Activated naive CD4-positive, alpha-beta T cell treated with anti-CD3 and anti-CD28 coated beads, Interleukin-2, amount 50 U/mL, for 24 hours (primary cell): ENCODE measurements at regions not wholly inside any gene's neighbourhood (a gene's known extent, or its start where the extent isn't known, plus 50 kb on each side); places are given as distances from the start of the nearest gene placed in this dataset.
"Not testable (repeated sequence)": the region's sequence is repeated elsewhere in the genome, so short reads cannot be mapped to it uniquely, and the experiment has no call there.

Source experiments
- H3K27ac Mint-ChIP-seq: one replicate; pipeline ENCODE4 v1.8.0; 2021; ENCODE audit warnings: mild to moderate bottlenecking, mixed read lengths
- H3K27me3 Mint-ChIP-seq: one replicate; pipeline ENCODE4 v1.8.0; 2021; ENCODE audit warnings: mixed read lengths
- H3K36me3 Mint-ChIP-seq: one replicate; pipeline ENCODE4 v1.8.0; 2021; ENCODE audit warnings: mixed read lengths
- H3K4me1 Mint-ChIP-seq: one replicate; pipeline ENCODE4 v1.8.0; 2021; ENCODE audit warnings: mixed read lengths
- H3K4me3 Mint-ChIP-seq: one replicate; pipeline ENCODE4 v1.8.0; 2021; ENCODE audit warnings: mild to moderate bottlenecking, mixed read lengths
- H3K9me3 Mint-ChIP-seq: one replicate; pipeline ENCODE4 v1.8.0; 2021; ENCODE audit warnings: mixed read lengths

DNA sequence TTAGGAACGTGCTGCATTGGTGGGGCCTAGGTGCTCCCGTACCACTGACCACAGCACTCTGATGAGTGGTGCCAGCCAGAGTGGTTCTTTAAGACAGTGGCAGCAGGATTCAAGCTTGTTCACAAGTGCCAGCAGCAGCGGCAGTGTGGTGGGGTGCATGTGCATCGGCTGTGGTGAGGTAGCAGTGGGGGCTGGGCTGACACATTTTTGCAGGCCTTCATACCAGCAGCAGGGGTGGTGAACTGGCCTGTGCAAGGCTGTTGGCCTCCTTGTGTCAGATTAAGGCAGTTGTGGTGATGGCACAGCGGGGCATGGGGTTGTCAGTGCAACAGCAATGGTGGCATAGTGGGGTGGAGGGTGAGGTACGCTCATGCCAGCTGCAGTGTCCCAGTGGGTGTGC lies 131.4 kb downstream of the PABPC4L start:
- no peaks in the 10 kb centered on the region for H3K36me3 Mint-ChIP-seq
- H3K27me3 Mint-ChIP-seq: no peaks in the 10 kb centered on the region
- H3K4me3 Mint-ChIP-seq: no peak overlapping the region
- peaks cover 14% of the 10 kb centered on the region for H3K9me3 Mint-ChIP-seq
- no peak overlapping the region for H3K27ac Mint-ChIP-seq
- no peaks in the 10 kb centered on the region for H3K4me1 Mint-ChIP-seq

- no peaks in the 10 kb centered on the region for H3K36me3 Mint-ChIP-seq
- no peaks in the 10 kb centered on the region for H3K27me3 Mint-ChIP-seq
- H3K4me3 Mint-ChIP-seq: no peak overlapping the region
- H3K27ac Mint-ChIP-seq: no peak overlapping the region
- no peaks in the 10 kb centered on the region for H3K4me1 Mint-ChIP-seq
- peaks cover 9% of the 10 kb centered on the region for H3K9me3 Mint-ChIP-seq
Measured at GRCh38 chr4:134057356-134057755, 144.2 kb downstream of the PABPC4L start.

GRCh38 chr4:134046221-134046620 lies 155.4 kb downstream of the PABPC4L start:
- not testable (repeated sequence) for H3K36me3 Mint-ChIP-seq, H3K27ac Mint-ChIP-seq, H3K9me3 Mint-ChIP-seq, H3K27me3 Mint-ChIP-seq, H3K4me3 Mint-ChIP-seq, H3K4me1 Mint-ChIP-seq

GRCh38 chr4:134045411-134045810 lies 156.2 kb downstream of the PABPC4L start:
- Mint-ChIP-seq H3K36me3 (no peaks in the 10 kb centered on the region), H3K27ac (no peak overlapping the region), H3K27me3 (no peaks in the 10 kb centered on the region), H3K4me3 (no peak overlapping the region), H3K4me1 (no peaks in the 10 kb centered on the region), H3K9me3 (no peaks in the 10 kb centered on the region)

- Mint-ChIP-seq H3K36me3 (no peaks in the 10 kb centered on the region), H3K4me1 (no peaks in the 10 kb centered on the region), H3K27me3 (no peaks in the 10 kb centered on the region), H3K9me3 (no peaks in the 10 kb centered on the region), H3K4me3 (no peak overlapping the region), H3K27ac (no peak overlapping the region)
Measured at GRCh38 chr4:134043266-134043665, 158.3 kb downstream of the PABPC4L start.

- Mint-ChIP-seq H3K36me3 (no peaks in the 10 kb centered on the region), H3K4me3 (no peak overlapping the region), H3K27me3 (no peaks in the 10 kb centered on the region), H3K9me3 (no peaks in the 10 kb centered on the region), H3K4me1 (no peaks in the 10 kb centered on the region), H3K27ac (no peak overlapping the region)
Measured at GRCh38 chr4:134028421-134028820, 173.2 kb downstream of the PABPC4L start.

GRCh38 chr4:134027931-134028330 lies 173.7 kb downstream of the PABPC4L start:
- H3K4me1 Mint-ChIP-seq: no peaks in the 10 kb centered on the region
- no peaks in the 10 kb centered on the region for H3K9me3 Mint-ChIP-seq
- H3K36me3 Mint-ChIP-seq: no peaks in the 10 kb centered on the region
- H3K27ac Mint-ChIP-seq: no peak overlapping the region
- no peaks in the 10 kb centered on the region for H3K27me3 Mint-ChIP-seq
- H3K4me3 Mint-ChIP-seq: no peak overlapping the region

- no peaks in the 10 kb centered on the region for H3K9me3 Mint-ChIP-seq
- H3K27me3 Mint-ChIP-seq: no peaks in the 10 kb centered on the region
- no peaks in the 10 kb centered on the region for H3K36me3 Mint-ChIP-seq
- no peaks in the 10 kb centered on the region for H3K4me1 Mint-ChIP-seq
- H3K27ac Mint-ChIP-seq: no peak overlapping the region
- H3K4me3 Mint-ChIP-seq: no peak overlapping the region
Measured at GRCh38 chr4:134024251-134024650, 177.3 kb downstream of the PABPC4L start.

DNA sequence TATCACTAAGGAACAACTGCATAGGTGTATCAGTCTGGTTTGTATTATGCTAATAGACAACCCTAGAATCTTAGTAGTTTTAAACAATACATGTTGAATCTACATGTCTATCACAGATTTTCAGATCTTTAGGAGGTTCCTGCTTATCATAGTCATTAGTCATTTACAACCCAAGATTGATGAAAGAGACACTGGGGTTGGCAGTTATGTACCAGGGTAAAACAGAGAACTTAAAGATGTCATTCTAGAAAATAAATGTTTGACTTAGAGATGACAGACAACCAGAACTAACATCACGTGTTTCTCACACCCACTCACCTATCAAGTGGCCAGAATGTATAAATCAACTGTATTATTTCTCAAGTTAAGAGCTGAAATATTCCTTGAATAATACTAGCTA lies 181.9 kb downstream of the PABPC4L start:
- no peaks in the 10 kb centered on the region for H3K36me3 Mint-ChIP-seq
- no peaks in the 10 kb centered on the region for H3K4me1 Mint-ChIP-seq
- H3K27me3 Mint-ChIP-seq: no peaks in the 10 kb centered on the region
- H3K4me3 Mint-ChIP-seq: no peak overlapping the region
- H3K27ac Mint-ChIP-seq: no peak overlapping the region
- no peaks in the 10 kb centered on the region for H3K9me3 Mint-ChIP-seq

- no peak overlapping the region for H3K27ac Mint-ChIP-seq
- no peaks in the 10 kb centered on the region for H3K4me1 Mint-ChIP-seq
- no peaks in the 10 kb centered on the region for H3K9me3 Mint-ChIP-seq
Measured at GRCh38 chr4:134018846-134019245, 182.7 kb downstream of the PABPC4L start.

DNA sequence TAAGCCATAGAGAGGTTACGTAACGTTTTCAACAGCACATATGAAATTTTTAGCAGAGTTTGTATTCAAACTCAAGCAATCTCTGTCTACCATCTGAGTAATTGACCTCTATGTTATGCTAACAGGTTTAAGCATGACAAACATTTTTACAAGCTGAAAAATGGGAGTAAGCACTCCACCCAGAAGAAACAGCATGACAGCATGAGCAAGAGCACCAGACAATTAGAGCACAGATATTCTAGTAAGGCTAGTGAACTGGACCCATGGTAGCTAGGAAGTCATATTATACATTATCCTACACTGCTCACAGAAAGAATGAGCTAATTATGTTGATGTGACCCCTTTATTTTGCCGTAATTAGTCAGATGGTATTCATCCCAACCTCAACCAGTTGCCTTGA lies 200.5 kb downstream of the PABPC4L start:
- Mint-ChIP-seq H3K36me3 (no peaks in the 10 kb centered on the region), H3K9me3 (no peaks in the 10 kb centered on the region), H3K4me1 (no peaks in the 10 kb centered on the region)

More at GRCh38 chr4:134018846-134019245, 182.7 kb downstream of the PABPC4L start:
- H3K27me3 Mint-ChIP-seq: no peaks in the 10 kb centered on the region
- H3K36me3 Mint-ChIP-seq: no peaks in the 10 kb centered on the region
- H3K4me3 Mint-ChIP-seq: no peak overlapping the region

GRCh38 chr4:133997436-133997835 lies 204.2 kb downstream of the PABPC4L start:
- Mint-ChIP-seq H3K4me3 (no peak overlapping the region), H3K27ac (no peak overlapping the region), H3K4me1 (no peaks in the 10 kb centered on the region), H3K36me3 (no peaks in the 10 kb centered on the region), H3K27me3 (peaks cover 1% of the 10 kb centered on the region), H3K9me3 (peaks cover 5% of the 10 kb centered on the region)

More for the DNA sequence above, 200.5 kb downstream of the PABPC4L start:
- H3K27ac Mint-ChIP-seq: no peak overlapping the region
- H3K4me3 Mint-ChIP-seq: no peak overlapping the region
- H3K27me3 Mint-ChIP-seq: no peaks in the 10 kb centered on the region

DNA sequence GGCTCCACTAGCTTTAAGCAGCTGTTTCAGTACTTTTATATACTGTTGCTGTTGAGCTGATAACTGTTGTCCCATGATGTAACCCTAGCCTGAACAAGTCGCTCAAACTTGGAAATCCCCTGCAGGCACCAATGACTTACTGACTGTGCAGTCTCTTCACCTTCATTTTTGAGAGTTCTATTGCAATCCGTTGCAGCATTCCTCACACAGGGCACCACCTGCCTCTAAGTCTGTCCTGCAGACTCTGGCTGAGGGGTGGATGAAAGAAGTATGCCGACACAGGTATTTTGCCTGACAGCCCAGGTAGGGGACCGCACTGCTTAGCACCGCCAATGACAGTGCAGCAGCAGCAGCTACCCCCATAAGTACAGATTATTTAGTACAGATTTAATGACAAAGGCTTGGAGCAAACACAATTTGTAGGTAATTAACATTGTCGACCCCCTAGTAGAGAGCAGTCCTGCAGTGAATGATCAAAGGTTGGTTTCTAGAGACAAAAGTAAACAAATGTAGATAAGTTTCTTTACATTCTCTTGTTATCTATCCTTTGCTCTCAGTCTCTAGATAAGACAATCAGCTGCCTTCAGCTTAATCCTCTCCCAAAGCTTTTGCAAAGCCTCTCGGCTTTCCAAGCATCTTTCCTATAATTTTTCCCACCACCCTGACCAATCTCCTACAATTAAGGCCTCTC lies 205.0 kb downstream of the PABPC4L start:
- Mint-ChIP-seq H3K27ac (no peak overlapping the region), H3K36me3 (no peaks in the 10 kb centered on the region), H3K9me3 (peaks cover 5% of the 10 kb centered on the region)

DNA sequence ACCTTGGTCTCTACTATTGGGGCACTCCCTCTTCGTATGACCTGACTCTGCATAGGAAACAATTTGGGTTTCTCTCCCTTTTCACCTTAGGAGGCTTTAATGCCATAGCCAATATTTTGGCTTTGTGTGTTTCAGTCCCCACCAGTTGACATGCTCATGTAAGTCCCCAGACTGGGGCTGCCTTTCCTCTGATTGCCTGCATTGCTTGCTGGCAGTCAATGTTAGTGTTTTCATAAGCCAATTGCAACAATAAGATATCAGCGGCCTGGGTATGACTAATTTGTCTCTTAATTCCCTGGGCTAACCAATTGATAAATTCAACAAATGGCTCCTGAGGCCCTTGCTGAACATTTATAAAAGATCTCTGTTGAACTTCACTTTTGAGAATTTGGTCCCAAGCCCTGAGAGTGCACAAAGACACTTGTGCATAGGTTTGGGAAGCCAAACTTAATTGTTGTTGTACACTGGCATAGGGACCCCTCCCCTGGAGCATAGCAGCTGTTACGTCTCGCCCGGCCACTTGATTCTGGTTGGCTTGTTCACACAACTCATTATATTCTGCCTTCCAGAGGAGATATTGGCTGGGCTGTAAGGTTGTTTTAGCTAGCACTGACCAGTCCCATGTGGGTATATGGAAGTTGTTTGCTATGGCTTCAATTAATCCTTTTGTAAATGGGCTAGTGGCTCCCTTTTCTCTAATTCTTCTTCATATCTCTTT lies 206.2 kb downstream of the PABPC4L start:
- Mint-ChIP-seq H3K9me3 (peaks cover 5% of the 10 kb centered on the region), H3K36me3 (no peaks in the 10 kb centered on the region), H3K27ac (no peak overlapping the region), H3K4me1 (no peaks in the 10 kb centered on the region), H3K4me3 (no peak overlapping the region), H3K27me3 (peaks cover 1% of the 10 kb centered on the region)

More for the DNA sequence above, 205.0 kb downstream of the PABPC4L start:
- Mint-ChIP-seq H3K4me1 (no peaks in the 10 kb centered on the region), H3K27me3 (peaks cover 1% of the 10 kb centered on the region), H3K4me3 (no peak overlapping the region)

DNA sequence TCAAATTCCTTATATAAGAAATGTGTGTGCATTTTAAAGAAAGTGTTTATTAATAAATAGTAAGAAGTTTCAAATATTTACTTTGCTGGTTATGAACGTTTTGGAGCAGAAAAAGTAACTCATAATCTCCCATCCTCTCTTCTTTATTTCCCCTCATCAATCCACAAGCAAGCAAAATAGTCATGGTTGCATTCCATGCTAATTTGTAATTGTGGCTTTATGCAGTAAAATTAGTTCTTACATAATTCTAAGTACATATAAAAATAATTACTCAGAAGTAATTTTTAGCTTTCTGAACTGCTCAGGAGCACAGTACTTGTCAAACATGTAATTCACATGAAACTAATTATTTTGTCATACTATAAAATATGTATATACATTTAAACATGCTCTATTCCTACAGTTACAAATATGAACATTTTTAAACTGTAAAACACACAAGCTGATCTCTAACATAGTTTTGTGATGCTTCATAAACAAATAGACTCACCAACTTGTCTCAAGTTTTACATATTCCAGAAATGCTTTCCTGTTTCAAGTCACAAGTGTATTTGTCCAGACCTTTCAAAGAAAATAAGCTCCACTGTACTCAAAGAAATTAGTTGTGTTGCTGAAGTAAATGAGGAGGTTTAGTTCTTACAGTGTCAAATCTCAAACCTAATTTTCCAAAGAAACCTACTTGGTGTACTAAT lies 218.9 kb downstream of the PABPC4L start:
- Mint-ChIP-seq H3K4me3 (no peak overlapping the region), H3K27ac (no peak overlapping the region), H3K36me3 (no peaks in the 10 kb centered on the region), H3K9me3 (no peaks in the 10 kb centered on the region), H3K4me1 (no peaks in the 10 kb centered on the region), H3K27me3 (no peaks in the 10 kb centered on the region)

GRCh38 chr4:133981327-133981726 lies 220.3 kb downstream of the PABPC4L start:
- Mint-ChIP-seq H3K9me3 (no peaks in the 10 kb centered on the region), H3K4me1 (no peaks in the 10 kb centered on the region), H3K36me3 (no peaks in the 10 kb centered on the region), H3K27ac (no peak overlapping the region), H3K27me3 (no peaks in the 10 kb centered on the region), H3K4me3 (no peak overlapping the region)
